Fibroblast of skin of back (primary cell): ENCODE measurements at regions not wholly inside any gene's neighbourhood (a gene's known extent, or its start where the extent isn't known, plus 50 kb on each side); places are given as distances from the start of the nearest gene placed in this dataset.

ENCODE experiments used
- DNase-seq: peaks from one replicate; pipeline ENCODE4 v3.0.0-alpha.2; 2013

DNA sequence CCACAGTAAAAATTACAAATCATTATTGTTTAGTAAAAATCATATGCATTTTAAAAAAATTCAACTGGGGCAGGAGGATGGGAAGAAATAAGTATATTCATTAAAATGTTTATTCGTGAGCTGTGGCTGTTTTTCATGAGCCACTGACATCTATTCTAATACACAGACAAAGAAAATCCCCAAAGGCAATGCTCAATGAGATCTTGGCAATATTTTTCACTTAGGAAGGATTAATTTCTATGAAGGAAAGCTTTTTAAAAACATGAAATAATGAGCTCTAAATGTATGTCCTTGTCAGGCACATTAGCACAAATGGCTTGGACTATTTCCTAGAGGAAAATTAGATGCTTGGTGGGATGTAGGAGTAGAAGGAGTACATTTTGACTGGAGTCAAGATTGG, 262.0 kb upstream of the MMADHC start:
- no peak for DNase-seq

DNA sequence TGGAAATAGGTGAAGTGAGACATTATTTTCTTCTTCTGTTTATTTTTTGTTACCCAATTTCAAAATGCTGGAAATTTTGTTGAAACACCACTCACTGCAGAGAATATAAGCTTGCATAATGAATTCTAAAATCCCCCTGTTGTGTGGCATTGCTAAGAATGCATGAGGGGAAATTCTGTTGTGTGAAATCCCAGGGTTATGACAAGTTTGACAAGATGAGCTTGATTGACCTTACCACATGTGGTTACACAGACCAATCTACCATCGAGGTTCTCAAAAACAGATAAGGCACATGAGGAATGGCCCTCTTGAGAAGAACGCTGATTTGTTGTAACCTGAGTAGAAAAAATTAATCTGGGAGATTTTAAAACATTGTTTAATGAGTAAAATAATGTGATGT, 261.6 kb upstream of the MMADHC start:
- DNase-seq, result no peak

DNA sequence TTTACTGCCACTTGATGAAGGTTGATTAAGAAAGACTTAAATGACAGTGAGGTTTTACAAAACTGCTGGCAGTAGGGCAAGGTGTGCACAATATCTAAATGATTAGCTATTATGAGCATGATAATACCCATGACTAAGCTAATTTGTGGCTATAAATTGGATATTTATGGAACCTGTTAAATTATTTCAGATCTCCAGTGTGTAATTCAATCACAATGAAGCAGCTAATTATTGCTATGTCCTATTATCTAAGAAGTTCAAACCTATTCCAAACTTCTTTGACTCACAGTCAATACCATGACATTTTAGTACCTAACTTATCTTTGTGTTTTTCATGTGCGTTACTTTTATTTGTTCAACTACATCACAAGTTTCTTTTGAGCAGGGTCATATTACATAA, 253.8 kb upstream of the MMADHC start:
- no peak for DNase-seq

DNA sequence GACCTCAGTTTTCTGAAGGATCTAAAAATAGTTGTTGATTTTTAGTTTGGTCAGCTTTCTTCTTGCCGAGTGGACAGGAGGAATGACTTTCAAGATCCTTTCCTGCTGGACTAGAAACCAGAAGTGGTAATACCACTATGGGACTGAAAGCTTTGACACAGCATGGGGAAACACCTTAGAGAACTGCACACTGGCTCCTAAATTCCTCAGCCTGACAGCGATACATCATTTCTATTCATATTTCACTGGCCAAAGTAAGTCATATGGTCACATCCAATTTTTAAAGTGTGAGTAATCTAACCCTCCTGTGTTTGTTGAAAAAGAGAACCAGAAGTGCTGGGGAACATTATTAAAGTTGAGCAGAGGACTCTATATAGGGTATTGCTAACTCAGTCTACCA, 244.7 kb upstream of the MMADHC start:
- peak; percentile 33 for DNase-seq

DNA sequence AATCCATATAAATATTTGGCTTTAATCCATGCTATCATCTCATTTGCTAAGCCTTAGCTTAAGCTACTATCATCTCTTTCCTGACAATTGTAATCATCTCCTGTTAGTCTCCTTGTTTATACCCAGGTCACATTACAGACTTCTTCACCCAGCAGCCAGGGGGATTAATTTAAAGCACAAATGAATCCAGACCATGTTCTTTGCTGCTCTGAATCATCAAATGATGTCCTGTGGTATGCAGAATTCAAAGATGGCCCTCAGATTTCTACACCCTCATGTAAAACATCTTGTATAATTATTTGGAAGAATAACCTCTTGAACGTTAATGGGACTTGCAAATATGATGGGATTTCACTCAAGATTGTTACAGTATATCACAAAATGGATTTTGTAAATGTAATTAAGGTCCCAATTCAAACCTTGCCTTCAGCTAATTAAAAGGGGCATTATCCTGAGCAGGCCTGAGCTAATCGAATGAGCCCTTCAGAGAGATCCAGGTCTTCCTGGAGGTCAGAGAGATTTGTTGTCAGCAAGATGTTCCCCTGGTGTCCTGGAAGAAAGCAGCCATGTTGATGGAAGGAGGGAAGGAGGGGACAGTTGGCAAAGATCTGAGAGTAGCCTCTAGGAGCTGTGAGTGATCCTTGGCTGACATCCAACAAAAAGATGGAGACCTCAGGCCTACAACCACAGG, 241.1 kb upstream of the MMADHC start:
- no peak for DNase-seq

DNA sequence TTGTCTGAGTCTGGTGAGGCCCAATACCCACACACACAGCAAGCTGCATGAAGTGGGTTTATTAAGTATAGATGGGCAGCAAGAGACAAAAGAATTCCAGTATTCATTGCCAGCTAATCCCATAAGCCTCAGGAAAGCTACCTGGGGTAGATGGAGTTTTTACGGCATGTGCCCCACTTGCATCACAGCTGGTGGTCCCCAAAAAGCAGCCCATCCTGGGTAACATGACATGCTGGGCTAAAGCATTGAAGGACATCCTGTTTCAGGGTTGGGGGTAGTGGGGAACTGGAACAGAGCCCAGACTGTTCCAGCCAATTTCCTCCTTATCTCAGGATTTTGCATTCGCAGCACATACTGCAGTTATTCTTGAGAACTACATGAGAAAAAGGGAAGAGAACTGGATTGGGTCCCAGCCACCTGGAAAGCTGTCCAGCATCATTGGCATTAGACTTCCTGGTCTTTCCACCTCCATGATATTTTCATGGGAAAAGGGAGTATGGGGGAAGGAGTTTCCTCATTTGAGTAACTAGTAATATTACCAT, 240.1 kb upstream of the MMADHC start:
- no peak for DNase-seq

GRCh38 chr2:149826471-149827125, 239.0 kb upstream of the MMADHC start:
- DNase-seq, result no peak

DNA sequence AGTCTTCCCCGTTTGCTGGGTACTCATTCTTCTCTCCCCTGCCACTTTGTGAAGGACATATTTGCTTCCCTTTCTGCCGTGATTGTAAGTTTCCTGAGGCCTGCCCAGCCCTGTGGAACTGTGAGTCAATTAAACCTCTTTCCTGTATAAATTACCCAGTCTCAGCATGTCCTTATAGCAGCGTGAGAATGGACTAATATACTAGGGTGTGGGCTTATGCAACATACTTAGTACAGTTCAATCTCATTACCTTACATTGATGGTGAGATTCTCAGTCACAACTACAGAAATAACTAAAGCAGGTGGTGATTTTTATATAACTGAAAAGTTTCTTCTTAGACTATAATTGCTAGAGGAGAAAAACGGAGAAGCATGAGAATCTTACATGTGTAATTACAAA, 237.9 kb upstream of the MMADHC start:
- DNase-seq, result no peak

DNA sequence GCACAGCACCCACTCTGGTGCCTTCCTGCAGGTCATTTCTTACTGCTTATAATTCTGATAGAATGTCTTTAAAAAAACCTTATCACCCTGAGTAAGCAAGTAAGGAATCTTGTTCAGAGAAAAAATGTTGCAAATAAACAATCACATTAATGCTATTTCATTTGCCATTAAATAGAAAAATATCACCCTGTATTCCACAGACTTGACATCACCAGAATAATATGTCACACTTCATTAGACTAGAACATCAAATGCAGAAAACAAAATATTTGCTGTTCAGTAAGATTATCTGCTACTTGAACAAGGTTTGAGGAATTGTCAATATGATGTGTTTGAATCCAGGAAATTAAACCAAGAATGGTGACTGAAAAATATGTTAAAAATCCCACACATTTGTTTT, 236.6 kb upstream of the MMADHC start:
- DNase-seq, result no peak

GRCh38 chr2:149819356-149819957, 231.9 kb upstream of the MMADHC start:
- DNase-seq, result no peak

GRCh38 chr2:149816756-149817551, 229.4 kb upstream of the MMADHC start:
- DNase-seq, result peak; percentile 32

DNA sequence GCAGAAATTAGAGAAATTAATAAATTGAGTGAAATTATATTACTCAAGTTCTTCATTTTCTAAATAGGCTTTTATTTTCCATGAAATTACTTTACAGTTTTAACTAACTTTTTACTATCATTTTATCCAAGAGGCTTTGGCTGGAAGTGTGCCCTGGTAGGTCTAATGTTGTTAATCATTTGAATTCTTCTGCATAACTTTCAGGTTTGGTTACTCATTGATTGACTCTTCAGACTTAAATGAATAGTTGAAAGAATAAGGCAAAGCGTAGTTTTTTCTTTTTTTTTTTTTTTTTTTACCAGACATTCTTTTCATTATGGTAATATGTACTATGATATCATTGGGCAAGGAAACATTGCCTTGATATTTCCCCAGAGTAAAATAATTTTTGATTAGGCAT, 228.4 kb upstream of the MMADHC start:
- no peak for DNase-seq

- no peak for DNase-seq
These were observed 227.3 kb upstream of the MMADHC start for GRCh38 chr2:149814901-149815300.

GRCh38 chr2:149814049-149814448, 226.5 kb upstream of the MMADHC start:
- DNase-seq, result no peak

DNA sequence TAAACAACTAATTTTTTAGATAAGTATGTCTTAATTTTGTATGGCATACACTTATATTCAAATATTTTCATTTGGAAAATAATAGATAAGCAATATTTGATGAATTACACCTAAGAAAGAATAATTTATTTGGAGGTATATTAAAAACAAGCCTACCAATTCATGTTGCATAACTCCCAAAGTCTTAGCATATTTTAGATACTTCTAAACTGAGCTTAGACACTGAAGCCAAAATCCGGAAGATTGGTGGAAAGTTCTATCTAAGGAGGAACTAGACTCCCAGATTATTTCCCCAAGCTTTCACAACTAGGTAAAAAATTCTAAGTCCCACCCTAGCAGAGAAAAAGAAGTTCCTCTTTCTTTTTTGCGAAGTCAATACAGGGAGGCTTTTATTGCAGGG, 221.0 kb upstream of the MMADHC start:
- no peak for DNase-seq

GRCh38 chr2:149806651-149807050, 219.1 kb upstream of the MMADHC start:
- DNase-seq, result no peak

DNA sequence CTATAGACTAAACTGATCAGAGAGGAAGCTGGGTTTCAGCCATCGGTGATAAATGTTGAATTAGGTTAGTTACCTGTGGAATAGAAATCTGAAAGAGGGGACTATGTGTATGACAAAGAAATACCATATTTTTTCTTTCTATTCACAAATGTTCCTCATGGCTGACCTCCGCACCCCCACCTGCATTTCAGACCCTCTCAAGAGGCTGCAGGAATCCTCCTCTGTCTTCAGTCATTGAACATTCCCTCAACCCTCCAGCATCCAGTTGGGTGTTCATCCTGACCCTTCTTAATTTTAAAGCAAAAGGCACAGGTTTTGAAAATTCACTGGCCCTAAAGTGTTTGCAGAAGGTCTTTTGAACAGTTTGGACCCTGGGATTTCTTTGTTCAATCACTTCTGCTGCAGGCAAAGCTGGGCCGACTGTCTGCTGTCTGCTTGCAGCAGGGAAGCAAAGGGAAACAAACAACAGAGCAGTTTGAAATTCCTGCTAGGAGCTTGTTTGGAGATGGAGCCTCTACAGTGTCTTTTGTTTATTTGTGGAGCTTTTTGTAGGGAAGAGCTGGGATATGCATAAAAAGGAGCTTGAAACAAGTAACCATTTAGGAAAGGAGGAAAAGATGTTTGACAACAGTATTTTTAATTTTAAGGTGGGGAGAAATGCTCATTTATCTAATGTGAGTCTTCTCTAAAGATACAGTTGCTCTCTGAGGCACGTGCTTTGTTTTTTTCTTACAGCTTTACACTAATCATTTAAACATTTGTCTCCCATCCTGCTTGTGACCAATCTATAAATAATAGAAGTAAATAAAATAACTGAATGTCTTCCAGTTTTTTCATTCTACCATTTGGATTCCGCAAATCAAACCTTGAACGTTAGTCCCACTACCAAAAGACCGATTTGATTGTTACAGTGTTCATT, 213.3 kb upstream of the MMADHC start:
- DNase-seq, result no peak

GRCh38 chr2:149799013-149799705, 211.6 kb upstream of the MMADHC start:
- peak; percentile 8 for DNase-seq

DNA sequence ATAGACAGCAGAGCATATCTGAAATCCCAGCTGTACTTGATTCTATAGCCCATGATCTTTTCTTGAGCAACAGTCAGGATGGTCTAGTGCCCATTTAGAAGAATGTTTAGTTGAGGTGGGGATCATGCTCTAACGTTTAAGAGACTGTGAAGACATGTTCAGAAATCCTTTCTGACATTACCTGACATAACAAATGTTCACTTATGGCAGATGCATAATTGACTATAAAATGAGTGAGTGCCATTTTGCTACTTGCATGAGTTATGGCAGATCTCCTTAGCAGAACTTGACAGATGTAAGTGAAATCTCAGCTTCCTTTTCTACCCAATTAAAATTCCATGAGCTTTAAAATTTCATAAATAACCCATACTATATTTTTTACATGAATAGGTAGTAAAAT, 209.5 kb upstream of the MMADHC start:
- DNase-seq, result no peak

DNA sequence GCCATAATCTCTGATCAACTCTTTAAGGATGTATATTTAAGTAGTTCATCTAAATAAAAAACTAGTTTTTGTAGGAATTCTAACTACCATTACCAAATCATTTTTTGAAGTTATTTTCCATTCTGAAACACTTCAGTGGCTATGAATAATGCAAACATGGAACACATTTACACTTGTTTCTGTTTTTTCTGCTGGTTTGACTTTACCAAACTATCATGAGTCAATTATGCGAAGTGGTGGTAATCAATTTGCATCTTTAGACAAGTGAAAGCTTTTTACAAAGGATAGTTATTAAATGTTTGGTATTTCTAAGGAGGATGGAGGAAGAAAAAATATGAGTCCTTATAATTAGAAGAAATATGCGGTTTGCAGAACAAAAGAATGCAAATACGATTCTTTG, 202.0 kb upstream of the MMADHC start:
- DNase-seq, result no peak

GRCh38 chr2:149787206-149787605, 199.6 kb upstream of the MMADHC start:
- DNase-seq, result no peak
